MG63 (cell line): ENCODE measurements at regions not wholly inside any gene's neighbourhood (a gene's known extent, or its start where the extent isn't known, plus 50 kb on each side); places are given as distances from the start of the nearest gene placed in this dataset.

Experiments
- DNase-seq: peaks from one replicate; pipeline ENCODE4 v3.0.0-alpha.2; 2020
- H3K27me3 ChIP-seq: fragments of 250-450 bp; sonication (Bioruptor Pico); 2 replicates; pipeline ENCODE4 v1.5.1; 2020; ENCODE audit warnings: mild to moderate bottlenecking, moderate library complexity
- H3K36me3 ChIP-seq: fragments of 250-450 bp; sonication (Bioruptor Pico); 2 replicates; pipeline ENCODE4 v1.5.1; 2020; ENCODE audit warnings: mild to moderate bottlenecking, moderate library complexity
- H3K4me3 ChIP-seq: fragments of 250-450 bp; sonication (Bioruptor Pico); 2 replicates; pipeline ENCODE4 v1.5.1; 2020; ENCODE audit warnings: mild to moderate bottlenecking, moderate library complexity
- H3K9me3 ChIP-seq: fragments of 250-450 bp; sonication (Bioruptor Pico); 2 replicates; pipeline ENCODE4 v1.5.1; 2020; ENCODE audit warnings: mild to moderate bottlenecking, moderate library complexity

GRCh38 chr3:160622263-160623045 is 54.5 kb upstream of the ARL14 start:
- Histone ChIP-seq H3K27me3 (no peaks in the 10 kb centered on the region), H3K4me3 (no peak overlapping the region), H3K36me3 (no peaks in the 10 kb centered on the region), H3K9me3 (no peaks in the 10 kb centered on the region)
- DNase-seq: no peak

GRCh38 chr3:160618878-160619277 is 53.5 kb upstream of the KPNA4 start:
- no peaks in the 10 kb centered on the region for H3K36me3 ChIP-seq
- H3K9me3 ChIP-seq: no peaks in the 10 kb centered on the region
- no peak for DNase-seq
- H3K27me3 ChIP-seq: no peaks in the 10 kb centered on the region
- no peak overlapping the region for H3K4me3 ChIP-seq

- Histone ChIP-seq H3K36me3 (no peaks in the 10 kb centered on the region), H3K27me3 (no peaks in the 10 kb centered on the region), H3K4me3 (no peak overlapping the region), H3K9me3 (no peaks in the 10 kb centered on the region)
- no peak for DNase-seq
Observed at GRCh38 chr3:160618363-160618762, 53.0 kb upstream of the KPNA4 start.

GRCh38 chr3:160617636-160618035 is 52.3 kb upstream of the KPNA4 start:
- no peaks in the 10 kb centered on the region for H3K36me3 ChIP-seq
- no peaks in the 10 kb centered on the region for H3K9me3 ChIP-seq
- DNase-seq: no peak
- H3K27me3 ChIP-seq: no peaks in the 10 kb centered on the region
- H3K4me3 ChIP-seq: no peak overlapping the region

- Histone ChIP-seq H3K9me3 (no peaks in the 10 kb centered on the region), H3K36me3 (no peaks in the 10 kb centered on the region), H3K27me3 (0 out of 2 replicates have a peak, but pooled peaks cover 2% of the 10 kb centered on the region), H3K4me3 (no peak overlapping the region)
- DNase-seq: peak; percentile 56
Observed at GRCh38 chr3:160616716-160617115, 51.3 kb upstream of the KPNA4 start.

- 0 out of 2 replicates have a peak, but pooled peaks cover 2% of the 10 kb centered on the region for H3K27me3 ChIP-seq
- DNase-seq: no peak
Observed at GRCh38 chr3:160616311-160616710, 50.9 kb upstream of the KPNA4 start.

More at GRCh38 chr3:160616311-160616710, 50.9 kb upstream of the KPNA4 start:
- Histone ChIP-seq H3K9me3 (no peaks in the 10 kb centered on the region), H3K36me3 (no peaks in the 10 kb centered on the region), H3K4me3 (no peak overlapping the region)
